PC-9 (cell line): ENCODE measurements at regions not wholly inside any gene's neighbourhood (a gene's known extent, or its start where the extent isn't known, plus 50 kb on each side); places are given as distances from the start of the nearest gene placed in this dataset.

Source experiments
- BruUV-seq: library from RNA; stranded (reverse); fragments of 400-500 nt; replicated peaks from 2 replicates; lab custom pipeline; 2021; lab: Mats Ljungman, UMichigan
- CTCF ChIA-PET: fragments of 300-600 bp; sonication (Branson Sonifier 250); formaldehyde crosslinking; loops from one replicate; lab custom pipeline; 2022; ENCODE audit warnings: antibody characterized with exemption; lab: Charles Lee
- POLR2A ChIA-PET: fragments of 300-600 bp; sonication (Branson Sonifier 250); formaldehyde crosslinking; loops from one replicate; lab custom pipeline; 2022; ENCODE audit warnings: antibody characterized with exemption; ENCODE audit not compliant: unreplicated experiment; lab: Charles Lee
- DNase-seq, 2 experiments: peaks; one replicate each; pipeline versions ENCODE4 v3.0.0 to v3.0.0-alpha.2; 2015 to 2022; ENCODE audit warnings: mixed read lengths in 1 of 2
- H2AFZ ChIP-seq: fragments of 200-600 bp; sonication (generic); 2 replicates; pipeline ENCODE4 v1.8.1; 2017; ENCODE audit warnings: antibody characterized with exemption
- H3F3A ChIP-seq: fragments of 200-600 bp; sonication (generic); 2 replicates; pipeline ENCODE4 v1.8.1; 2017; ENCODE audit warnings: antibody characterized with exemption, mild to moderate bottlenecking, low read depth; ENCODE audit not compliant: insufficient read depth
- H3K27ac ChIP-seq: fragments of 200-600 bp; sonication (generic); 2 replicates; pipeline ENCODE4 v1.6.1; 2016; ENCODE audit warnings: mixed run types
- H3K27me3 ChIP-seq: fragments of 200-600 bp; sonication (generic); 2 replicates; pipeline ENCODE4 v1.6.1; 2016; ENCODE audit warnings: low read depth, mixed run types; ENCODE audit not compliant: insufficient read depth
- H3K36me3 ChIP-seq: fragments of 200-600 bp; sonication (generic); 2 replicates; pipeline ENCODE4 v1.6.1; 2016; ENCODE audit warnings: low read depth, mixed run types
- H3K4me1 ChIP-seq: fragments of 200-600 bp; sonication (generic); replicated peaks from 2 replicates; pipeline ENCODE4 v1.6.1; 2016; ENCODE audit warnings: mixed run types; ENCODE audit not compliant: insufficient read depth
- H3K4me2 ChIP-seq: fragments of 200-600 bp; sonication (generic); 2 replicates; pipeline ENCODE4 v1.6.1; 2017; ENCODE audit warnings: mixed run types
- H3K4me3 ChIP-seq: fragments of 200-600 bp; sonication (generic); 2 replicates; pipeline ENCODE4 v1.6.1; 2016; ENCODE audit warnings: mixed run types
- H3K79me2 ChIP-seq: fragments of 200-600 bp; sonication (generic); 2 replicates; pipeline ENCODE4 v1.6.1; 2017; ENCODE audit warnings: low read depth, mixed run types
- H3K9me2 ChIP-seq: fragments of 200-600 bp; sonication (generic); 2 replicates; pipeline ENCODE4 v1.8.1; 2017; ENCODE audit warnings: mild to moderate bottlenecking; ENCODE audit not compliant: insufficient read depth
- H3K9me3 ChIP-seq: fragments of 200-600 bp; sonication (generic); 2 replicates; pipeline ENCODE4 v1.8.1; 2016; ENCODE audit warnings: low read depth; ENCODE audit not compliant: insufficient read depth
- H4K20me1 ChIP-seq: fragments of 200-600 bp; sonication (generic); 2 replicates; pipeline ENCODE4 v1.8.1; 2017; ENCODE audit not compliant: insufficient read depth
- EZH2 ChIP-seq: fragments of 200-600 bp; sonication (generic); IDR thresholded peaks from 2 replicates; pipeline ENCODE4 v1.8.0; 2017; ENCODE audit warnings: antibody characterized with exemption, low read depth
- intact Hi-C: fragments of 100-400 bp; cut with micrococcal nuclease; formaldehyde crosslinking; loops from one replicate; pipeline ENCODE4 v1.10.0; 2022; ENCODE audit not compliant: unreplicated experiment
- TF ChIP-seq, protein P1 (sequence below): fragments of 200-600 bp; sonication (generic); conservative IDR thresholded peaks from 2 replicates; pipeline ENCODE4 v1.6.1; 2017; ENCODE audit warnings: mixed run types, antibody characterized with exemption, mild to moderate bottlenecking, moderate library complexity

DNA sequence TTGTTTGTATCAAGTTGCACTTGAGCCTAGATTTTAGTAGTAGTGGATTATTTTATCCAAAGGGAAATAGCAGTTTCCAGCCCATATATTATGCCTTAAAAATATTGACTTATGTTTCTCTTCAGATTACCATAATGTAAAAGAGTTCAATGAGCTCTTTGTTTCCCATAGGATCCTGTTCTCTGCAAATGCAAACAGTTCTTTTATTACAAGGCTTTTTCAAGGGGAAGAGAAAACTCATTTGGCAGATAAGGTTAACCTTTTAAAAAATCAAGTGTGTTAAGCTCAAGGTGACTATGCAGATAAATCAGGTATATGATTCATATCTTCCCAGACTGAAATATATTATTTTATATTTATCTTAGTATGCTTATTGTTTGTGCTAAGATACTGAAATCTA is 961.2 kb upstream of the SPRY2 start:
- Histone ChIP-seq H3F3A (no peaks in the 10 kb centered on the region), H3K9me3 (no peaks in the 10 kb centered on the region), H3K4me1 (no peaks in the 10 kb centered on the region), H3K9me2 (no peaks in the 10 kb centered on the region), H3K4me3 (no peak overlapping the region), H3K27ac (no peak overlapping the region), H2AFZ (no peak overlapping the region), H4K20me1 (no peaks in the 10 kb centered on the region), H3K36me3 (no peaks in the 10 kb centered on the region), H3K79me2 (no peaks in the 10 kb centered on the region), H3K4me2 (no peak overlapping the region), H3K27me3 (no peaks in the 10 kb centered on the region)
- ChIA-PET CTCF (no interaction called here), POLR2A (no interaction called here)
- no TSS peak for BruUV-seq
- no peak for DNase-seq
- intact Hi-C loops: no loop called here
- TF ChIP-seq, protein P1, sequence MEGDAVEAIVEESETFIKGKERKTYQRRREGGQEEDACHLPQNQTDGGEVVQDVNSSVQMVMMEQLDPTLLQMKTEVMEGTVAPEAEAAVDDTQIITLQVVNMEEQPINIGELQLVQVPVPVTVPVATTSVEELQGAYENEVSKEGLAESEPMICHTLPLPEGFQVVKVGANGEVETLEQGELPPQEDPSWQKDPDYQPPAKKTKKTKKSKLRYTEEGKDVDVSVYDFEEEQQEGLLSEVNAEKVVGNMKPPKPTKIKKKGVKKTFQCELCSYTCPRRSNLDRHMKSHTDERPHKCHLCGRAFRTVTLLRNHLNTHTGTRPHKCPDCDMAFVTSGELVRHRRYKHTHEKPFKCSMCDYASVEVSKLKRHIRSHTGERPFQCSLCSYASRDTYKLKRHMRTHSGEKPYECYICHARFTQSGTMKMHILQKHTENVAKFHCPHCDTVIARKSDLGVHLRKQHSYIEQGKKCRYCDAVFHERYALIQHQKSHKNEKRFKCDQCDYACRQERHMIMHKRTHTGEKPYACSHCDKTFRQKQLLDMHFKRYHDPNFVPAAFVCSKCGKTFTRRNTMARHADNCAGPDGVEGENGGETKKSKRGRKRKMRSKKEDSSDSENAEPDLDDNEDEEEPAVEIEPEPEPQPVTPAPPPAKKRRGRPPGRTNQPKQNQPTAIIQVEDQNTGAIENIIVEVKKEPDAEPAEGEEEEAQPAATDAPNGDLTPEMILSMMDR: no peak
- no peak for TF ChIP-seq EZH2

DNA sequence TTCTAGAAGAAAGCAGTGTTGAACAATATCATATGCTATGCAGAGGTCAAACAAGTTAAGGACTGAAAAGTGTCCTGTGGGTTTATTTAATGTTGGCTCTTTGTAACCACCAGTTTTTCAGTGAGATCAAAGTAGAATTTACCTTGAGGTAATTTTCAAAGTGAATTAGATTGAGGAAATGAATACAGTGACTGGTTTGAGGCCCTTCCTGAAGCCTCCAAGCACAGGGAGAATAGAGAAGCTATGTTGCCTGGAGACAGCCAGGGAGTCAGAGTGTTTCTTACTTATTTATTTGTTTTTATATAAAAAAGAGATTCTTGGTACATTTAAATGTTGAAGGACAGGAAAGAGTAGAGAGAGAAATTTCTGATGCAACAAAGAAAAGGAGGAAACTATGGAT is 954.3 kb upstream of the SPRY2 start:
- Histone ChIP-seq H3K27me3 (no peaks in the 10 kb centered on the region), H3K4me2 (no peak overlapping the region), H3K27ac (no peak overlapping the region), H2AFZ (no peak overlapping the region), H3K4me3 (no peak overlapping the region), H3K4me1 (no peaks in the 10 kb centered on the region), H3F3A (no peaks in the 10 kb centered on the region), H4K20me1 (no peaks in the 10 kb centered on the region), H3K9me2 (no peaks in the 10 kb centered on the region), H3K9me3 (no peaks in the 10 kb centered on the region), H3K79me2 (no peaks in the 10 kb centered on the region), H3K36me3 (no peaks in the 10 kb centered on the region)
- TF ChIP-seq EZH2: no peak
- TF ChIP-seq, protein P1: no peak
- no peak for DNase-seq
- POLR2A ChIA-PET: no interaction called here
- no TSS peak for BruUV-seq
- intact Hi-C loops: no loop called here
- CTCF ChIA-PET: no interaction called here

DNA sequence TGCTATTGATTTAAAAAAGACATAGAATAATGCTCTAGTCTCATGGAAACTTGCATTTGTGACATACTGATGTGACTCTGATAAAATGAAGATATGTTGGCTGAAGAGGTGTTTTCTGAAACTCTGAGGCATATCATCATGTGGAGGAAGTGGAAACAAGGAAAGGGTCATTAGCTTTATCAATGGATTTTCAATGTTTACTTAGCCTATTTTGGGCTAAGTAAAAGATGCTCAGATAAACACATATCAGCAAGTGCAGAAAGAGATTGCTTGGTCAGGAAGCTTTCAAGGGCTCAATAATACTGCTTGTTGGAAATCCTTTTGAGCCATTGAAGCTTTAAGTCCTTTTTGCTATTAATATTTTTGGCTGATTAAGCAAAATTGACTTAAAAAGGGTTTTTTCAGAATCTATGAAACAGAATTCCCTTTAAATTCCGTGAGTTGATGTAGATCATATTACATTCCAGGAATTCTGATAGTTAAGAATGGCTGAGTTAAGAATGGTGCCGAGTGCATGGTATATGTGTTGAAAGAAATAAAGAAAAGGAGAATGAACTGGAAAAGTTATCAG is 952.8 kb upstream of the SPRY2 start:
- ChIA-PET CTCF (no interaction called here), POLR2A (no interaction called here)
- Histone ChIP-seq H3K79me2 (no peaks in the 10 kb centered on the region), H3K9me2 (no peaks in the 10 kb centered on the region), H4K20me1 (no peaks in the 10 kb centered on the region), H3K9me3 (no peaks in the 10 kb centered on the region), H3K4me2 (no peak overlapping the region), H3K4me1 (no peaks in the 10 kb centered on the region), H3K4me3 (no peak overlapping the region), H3K27ac (no peak overlapping the region), H2AFZ (no peak overlapping the region), H3K36me3 (no peaks in the 10 kb centered on the region), H3K27me3 (no peaks in the 10 kb centered on the region), H3F3A (no peaks in the 10 kb centered on the region)
- no peak for DNase-seq
- no peak for TF ChIP-seq EZH2
- TF ChIP-seq, protein P1: no peak
- BruUV-seq: no TSS peak
- intact Hi-C loops: no loop called here
